Middle frontal gyrus (tissue), 1 donor: ENCODE measurements at regions not wholly inside any gene's neighbourhood (a gene's known extent, or its start where the extent isn't known, plus 50 kb on each side); places are given as distances from the start of the nearest gene placed in this dataset.
"Not testable (repeated sequence)": the region's sequence is repeated elsewhere in the genome, so short reads cannot be mapped to it uniquely, and the experiment has no call there.

Experiments
- DNase-seq: peaks from one replicate; pipeline ENCODE4 v3.0.0-alpha.2; 2015; ENCODE audit warnings: low spot score; ENCODE audit errors: extremely low spot score

DNA sequence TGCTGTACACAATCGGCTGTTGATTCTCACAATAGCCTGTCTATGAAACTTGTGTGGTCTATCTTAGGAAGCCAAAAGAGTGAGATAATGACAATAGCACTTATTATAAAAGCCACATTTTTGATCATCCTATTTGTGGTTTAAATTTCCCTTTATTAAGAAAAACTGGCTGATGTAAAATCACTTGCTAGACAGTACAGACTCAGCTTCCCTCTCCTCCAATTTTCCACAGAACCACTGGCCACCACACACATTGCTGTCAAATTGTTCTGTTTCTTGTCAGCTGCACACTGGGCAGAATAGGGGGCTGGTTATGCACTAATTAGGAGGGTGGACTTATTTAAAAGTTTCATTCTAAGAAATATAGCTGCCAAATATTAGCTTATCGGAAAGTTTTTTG is 425.9 kb downstream of the EPHA3 start:
- no peak for DNase-seq

DNA sequence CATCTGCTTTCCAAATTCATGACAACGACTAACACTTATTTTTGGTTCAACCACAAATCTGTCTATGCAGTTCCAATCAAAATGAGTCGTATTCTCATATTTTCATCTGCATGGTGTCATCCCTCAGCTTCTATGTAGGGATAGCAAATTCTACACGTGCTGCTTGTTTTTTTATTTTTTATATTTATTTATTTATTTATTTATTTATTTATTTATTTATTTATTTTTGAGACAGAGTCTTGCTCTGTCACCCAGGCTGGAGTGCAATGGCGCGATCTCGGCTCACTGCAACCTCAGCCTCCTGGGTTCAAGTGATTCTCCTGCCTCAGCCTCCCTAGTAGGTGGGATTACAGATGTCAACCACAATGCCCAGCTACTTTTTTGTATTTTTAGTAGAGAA is 447.2 kb downstream of the EPHA3 start:
- DNase-seq, result not testable (repeated sequence)

DNA sequence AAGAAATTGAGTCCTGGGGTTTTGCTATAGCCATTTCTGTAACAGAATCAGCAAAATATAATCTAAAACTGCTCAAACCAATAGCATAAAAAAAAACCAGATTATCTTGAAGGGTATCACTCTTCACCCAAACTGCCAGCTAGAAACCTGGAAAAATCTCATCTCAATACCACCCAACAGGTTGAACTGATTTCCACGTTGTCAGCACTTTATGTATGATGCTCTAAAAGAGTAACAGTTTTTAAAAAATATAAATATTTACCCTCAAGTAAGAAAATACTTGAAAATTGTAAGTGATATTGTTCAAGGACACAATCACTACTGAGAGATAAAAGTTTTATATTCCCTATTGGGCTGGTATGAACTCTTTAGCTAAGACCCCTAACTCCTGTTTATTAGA is 451.3 kb downstream of the EPHA3 start:
- no peak for DNase-seq

DNA sequence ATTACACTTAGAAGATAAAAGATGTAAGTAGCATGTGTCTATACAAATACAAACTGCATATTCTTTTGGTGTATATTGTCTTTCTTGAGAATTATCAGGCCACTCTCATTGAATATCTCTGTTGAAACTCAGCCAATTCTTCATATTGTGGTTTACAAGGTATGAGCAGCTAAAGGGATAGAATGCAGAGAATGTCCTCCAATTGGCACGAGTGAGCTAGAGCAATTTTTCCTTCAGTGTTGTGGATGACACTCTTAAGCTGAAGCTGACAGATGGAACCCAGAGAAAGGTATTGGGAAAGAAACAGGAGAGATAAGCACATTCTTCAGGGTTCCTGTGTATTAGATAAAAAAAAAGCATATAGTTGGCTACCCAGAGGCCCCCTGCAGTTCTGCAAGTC is 453.1 kb downstream of the EPHA3 start:
- no peak for DNase-seq

DNA sequence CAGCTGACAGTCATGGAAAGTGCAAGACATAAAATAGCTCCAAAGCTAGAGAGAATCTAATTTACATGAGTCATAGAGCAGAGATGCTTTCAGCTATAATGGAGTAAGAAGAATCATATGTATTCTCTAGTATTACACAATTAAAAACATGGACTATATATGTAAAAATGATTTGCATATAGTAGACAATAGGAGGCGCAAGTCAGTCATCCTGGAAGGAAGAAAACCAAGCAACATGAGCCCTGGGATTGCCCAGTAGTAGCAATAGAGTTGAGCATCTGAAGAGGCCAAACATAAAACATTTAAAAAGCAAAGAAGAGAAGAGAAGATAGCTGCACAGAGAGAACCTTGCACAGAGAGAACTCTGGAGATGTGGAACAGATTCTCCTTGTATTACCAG is 455.0 kb downstream of the EPHA3 start:
- no peak for DNase-seq

DNA sequence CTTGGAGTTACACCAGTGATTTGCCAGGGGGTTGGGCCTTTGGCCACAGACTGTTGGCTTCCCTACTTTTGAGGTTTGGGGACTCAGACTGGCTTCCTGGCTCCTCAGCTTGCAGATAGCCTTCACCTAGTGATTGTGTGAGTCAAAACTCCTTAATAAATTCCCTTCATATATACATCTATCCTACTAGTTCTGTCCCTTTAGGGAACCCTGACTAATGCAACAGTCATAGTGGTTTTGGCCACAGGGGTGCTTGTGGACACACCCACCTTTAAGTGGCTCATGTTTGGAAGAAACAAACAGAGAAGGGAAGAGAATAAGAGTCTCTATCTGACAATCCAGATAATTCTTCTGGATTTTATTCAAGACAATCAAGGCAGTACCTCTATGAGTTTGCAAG is 457.7 kb downstream of the EPHA3 start:
- no peak for DNase-seq

DNA sequence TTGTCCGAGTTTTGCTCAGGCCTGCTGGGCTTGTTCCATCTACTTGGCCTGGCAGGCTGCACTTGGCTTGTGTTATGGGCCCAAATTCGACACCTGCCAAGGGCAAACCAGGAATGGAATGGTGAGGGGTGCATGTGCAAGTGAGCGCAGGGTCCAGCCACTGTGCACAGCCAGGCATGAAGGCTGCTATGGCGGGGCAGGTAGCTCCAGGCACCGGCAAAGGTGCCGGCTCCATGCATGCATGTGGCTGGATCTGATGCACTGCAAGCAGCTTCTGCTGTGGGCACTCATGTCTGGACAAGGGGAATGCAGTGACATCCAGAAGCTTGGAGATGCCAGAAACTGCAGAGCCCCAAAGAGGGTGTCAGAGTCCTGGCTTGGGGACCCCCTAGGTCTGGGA is 463.0 kb downstream of the EPHA3 start:
- DNase-seq, result no peak

DNA sequence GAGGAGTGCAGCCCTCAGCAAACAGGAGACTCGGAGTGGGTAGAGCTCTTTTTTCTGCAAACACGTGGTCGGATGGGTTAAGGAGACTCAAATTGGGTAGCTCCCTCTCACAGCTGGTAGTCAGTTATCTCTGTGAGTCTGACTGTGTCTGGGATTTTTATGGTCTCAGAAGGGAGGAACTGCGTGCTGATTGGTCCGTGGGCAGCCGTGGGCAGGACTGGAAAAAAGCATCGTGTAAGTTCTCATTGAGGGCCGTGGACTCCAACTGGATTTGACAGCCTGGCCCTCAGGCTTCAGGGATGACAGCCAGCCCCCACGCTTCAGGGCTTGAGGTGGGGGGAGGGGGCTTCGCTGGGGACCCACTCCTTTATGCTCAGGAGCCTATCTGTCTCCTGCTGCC is 463.9 kb downstream of the EPHA3 start:
- no peak for DNase-seq

DNA sequence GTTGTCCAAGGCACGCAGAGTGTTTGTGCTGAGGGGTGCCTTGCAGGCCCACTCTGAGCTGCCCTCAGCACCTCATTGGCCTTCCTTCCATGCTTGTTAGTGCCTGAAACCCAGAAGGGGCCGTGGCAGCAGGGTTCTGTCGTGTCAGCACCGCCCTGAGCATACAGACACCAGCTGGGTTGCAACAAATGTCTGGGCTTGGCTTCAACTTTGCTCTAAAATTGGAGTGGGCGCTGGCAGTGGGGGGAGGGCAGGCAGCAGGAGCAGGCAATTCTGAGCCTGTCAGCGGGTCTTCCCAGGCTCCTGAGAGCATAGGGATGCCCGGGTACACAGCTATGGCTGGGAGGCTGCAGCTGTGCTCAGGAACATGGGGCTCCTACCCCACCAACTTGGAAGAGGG is 464.3 kb downstream of the EPHA3 start:
- DNase-seq, result no peak

DNA sequence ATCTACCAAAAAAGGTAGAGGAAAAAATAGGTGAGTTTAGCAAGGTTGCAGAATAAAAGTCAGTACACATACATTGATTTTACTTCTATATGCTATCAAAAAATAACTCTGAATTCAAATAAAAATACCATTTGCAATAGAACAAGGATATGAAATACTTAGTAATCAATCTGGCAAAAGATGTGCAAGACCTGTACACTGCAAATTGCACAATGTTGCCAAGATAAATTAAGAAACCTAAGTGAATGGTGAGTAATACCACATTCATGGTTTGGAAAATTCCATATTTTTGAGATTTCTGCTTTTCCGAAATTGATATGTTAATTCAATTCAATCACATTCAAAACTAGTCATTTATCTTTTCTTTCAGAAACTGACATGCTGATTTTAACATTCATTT is 464.8 kb downstream of the EPHA3 start:
- no peak for DNase-seq

DNA sequence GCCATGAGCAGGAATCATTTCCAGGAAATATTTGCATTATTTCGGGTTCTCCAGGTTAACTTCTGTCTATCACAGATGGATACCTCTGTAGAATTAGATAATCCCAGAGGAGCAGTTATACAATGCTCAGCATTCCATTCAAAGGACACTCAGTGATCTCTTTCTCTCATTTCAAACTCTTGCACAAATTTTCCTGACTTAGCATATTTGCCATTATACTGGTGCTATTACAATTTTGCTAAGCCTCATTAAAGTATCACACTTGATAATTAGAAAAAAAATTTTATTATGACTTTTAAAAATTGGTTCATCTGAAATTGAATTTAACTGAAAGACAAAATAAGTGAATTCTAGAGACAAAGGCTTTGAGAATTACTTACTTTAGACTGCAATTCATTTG is 469.0 kb downstream of the EPHA3 start:
- DNase-seq, result no peak

DNA sequence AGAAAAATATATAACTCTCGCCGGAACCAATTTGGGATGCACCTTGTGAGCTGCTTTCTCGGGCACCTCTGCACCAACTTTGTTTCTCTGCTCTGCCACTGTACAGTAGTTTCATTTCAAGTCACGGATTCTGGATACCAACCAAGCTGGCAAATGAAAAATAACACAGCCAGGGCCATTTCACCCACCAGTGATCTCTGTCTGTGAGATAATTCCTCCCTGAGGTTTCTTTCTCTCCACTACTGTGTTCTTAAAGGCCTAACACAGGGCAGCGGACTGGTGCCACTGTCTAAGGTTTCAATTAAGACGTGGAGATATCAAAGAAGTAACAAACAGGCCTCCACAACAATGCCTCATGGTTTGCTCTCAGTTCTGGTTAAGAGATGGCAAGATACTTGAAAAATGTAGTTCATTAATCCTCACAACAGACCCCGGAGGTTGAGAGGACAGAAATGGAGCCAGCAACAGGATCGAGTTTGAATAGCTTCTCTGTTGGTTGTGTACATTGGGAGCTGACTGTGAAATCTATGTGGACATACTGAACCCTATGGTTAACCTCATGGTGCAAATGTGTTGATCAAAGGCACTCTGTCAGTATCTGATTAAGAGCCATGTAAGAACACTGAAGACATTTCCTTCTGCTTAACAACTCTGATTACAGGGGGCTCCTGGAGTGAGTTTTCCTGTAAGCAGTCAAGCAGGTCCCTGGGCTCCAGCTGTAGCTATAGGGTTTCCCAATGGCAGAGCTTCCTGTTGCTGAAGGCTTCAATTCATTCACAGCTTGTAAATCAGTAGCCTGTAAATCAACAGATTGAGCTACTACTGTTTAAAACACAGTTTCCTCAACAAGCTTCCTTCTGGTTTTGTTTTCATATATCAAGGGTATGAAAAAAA is 470.5 kb downstream of the EPHA3 start:
- DNase-seq, result no peak

DNA sequence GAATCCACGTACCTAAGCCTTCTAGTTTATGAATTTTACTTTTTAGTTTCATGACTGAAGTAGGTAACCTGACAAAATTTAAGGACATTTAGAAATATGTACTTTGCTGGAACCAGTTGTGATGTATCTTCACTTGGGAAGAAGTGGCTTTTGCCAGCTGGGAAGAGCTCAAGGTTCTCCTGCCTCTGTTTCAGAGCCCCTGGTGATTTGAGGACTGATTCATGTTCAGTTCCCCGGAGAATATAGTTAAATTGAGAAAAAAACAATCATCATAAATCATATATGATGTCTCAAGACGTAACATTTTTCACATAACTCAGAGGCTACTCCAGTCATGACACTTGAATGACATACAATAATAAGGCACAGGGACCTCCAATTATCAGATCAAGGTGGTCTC is 473.4 kb downstream of the EPHA3 start:
- no peak for DNase-seq

DNA sequence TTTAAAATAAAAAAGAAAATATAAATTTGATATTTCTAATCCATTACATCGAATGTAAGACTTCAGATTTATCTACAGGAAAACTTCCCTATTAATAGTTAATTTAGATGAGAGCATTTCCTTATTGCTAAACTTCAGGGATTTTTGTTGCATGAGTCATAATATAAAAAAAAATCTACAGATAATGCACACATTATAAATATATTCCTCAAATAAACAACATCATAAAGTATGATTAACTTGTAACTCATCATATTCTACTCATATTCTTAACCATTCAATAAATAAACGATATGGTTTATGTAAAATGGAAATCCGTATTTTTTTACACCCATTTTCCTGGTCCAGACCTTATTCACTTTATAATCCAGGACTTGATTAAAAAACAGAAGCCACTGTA is 477.0 kb downstream of the EPHA3 start:
- no peak for DNase-seq

DNA sequence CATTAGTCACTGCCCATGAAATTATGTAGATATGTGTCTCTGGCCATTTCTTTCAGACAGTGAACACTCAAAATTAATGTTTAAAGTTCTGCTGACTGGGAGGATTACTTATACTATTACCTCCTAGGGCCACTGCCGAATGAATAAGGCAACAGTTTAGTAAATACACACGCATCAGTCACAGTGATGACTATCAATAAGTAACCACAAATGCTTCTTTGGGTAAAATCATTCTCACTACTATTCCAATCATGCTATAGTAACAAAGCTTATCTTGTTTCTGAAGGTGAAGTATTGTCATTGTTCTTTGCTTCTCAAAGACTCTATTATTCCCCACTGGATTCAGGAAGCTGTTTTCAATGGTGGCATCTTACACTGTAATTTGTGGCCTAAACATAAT is 478.8 kb downstream of the EPHA3 start:
- DNase-seq, result no peak

DNA sequence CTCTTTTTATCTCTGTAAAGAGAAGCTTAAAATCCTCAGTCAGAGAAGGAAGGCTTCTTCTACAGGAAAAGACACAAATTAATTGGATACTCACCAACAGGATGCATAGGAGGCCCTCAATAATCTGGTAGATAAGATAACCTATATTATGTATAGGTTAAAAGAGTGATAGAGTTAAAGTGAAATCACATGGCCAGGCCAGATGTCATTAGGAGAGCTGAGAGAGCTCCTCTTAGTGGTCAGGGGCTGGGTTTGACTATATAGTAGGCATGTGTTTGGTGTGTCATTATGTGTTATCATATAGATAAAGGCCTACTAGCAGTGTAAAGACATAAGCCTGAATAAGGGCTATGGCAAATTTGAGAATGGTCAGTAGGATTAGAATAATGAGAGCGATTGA is 479.3 kb downstream of the EPHA3 start:
- DNase-seq, result no peak

DNA sequence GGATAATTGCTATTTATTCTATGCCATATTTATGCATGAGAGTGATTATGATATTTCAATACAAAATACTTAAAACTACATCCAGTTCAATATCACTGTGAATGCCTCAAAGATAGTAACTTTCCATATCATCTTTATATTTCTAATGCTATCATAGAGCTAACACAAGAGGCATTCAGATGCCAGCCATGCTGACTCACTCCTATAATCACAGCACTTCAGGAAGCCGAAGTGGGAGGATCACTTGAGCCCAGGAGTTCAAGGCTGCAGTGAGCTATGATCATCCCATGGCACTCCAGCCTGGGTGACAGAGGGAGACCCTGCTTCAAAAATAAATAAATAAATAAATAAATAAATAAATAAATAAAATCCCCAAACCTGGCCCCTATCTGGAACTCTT is 498.7 kb downstream of the EPHA3 start:
- no peak for DNase-seq

DNA sequence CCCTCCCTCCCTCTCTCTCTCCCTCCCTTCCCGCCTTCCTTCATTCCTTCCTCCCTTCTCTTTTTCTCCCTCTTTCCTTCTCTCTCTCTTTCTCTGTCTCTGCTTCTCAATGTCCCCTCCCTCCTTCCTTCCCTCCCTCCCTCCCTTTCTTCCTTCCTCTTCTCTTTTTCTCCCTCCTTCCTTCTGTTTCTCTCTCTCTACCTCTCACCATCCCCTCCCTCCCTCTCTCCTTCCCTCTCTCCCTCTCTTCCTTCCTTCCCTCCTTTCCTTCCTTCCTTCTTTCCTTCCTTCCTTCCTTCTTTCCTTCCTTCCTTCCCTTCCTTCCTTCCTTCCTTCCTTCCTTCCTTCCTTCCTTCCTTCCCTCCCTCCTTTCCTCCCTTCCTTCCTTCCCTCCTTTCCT is 504.6 kb downstream of the EPHA3 start:
- no peak for DNase-seq

DNA sequence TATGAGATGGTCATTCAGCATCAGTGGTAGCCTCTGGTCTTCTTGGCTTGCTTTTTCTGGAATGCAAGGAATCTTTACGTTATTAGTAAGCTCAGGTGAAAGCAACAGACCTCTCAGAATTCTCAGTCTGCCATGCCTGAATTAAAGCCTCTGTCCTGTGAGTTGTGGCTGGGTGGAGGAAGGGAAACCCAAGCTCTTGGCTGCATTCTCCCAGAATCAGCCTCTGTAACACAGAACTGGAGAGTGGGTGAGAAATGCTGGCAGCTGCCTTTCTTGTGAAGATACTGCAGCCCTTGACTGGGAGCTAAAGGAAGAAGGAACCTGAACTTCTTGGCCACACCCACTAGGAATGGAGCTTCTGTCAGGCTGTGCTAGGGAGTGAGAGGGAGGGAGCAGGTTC is 505.8 kb downstream of the EPHA3 start:
- no peak for DNase-seq

DNA sequence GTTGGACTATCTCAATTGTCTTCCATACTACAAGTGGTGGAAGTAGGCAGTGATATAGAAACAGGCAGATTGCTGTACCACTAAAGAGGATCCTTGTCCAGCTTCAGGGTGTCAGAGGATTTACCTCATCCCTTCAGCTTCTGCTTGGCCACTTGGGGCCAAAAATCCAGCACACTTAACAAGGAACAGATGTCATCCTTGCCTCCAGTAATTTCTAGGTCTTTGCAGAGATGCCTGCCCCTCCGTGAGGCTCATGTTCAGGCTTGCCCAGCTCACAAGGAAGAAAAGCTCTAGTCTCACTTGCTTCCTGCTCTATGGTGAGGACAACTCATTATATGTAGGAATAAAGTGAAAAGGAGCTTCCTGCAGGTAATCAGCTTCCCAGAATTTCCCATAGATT is 510.3 kb downstream of the EPHA3 start:
- no peak for DNase-seq

DNA sequence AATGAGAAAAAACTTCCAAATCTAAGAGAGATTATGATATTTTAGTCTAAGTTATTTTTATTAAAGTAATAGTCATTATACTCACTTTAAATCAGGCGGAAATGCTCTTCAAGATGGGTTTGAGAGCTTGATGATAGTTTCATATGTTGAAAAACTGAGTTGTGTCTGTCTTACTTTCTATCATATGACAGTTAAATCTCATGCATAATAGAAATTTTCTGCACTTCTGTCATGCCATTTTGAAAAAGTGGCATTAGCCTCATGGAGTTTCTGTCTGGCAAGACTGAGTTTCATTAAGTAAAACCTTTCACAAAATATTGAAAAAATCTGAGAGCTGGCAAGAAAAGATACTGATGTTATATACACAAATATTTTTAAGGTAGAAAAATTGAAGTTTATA is 511.8 kb downstream of the EPHA3 start:
- no peak for DNase-seq

DNA sequence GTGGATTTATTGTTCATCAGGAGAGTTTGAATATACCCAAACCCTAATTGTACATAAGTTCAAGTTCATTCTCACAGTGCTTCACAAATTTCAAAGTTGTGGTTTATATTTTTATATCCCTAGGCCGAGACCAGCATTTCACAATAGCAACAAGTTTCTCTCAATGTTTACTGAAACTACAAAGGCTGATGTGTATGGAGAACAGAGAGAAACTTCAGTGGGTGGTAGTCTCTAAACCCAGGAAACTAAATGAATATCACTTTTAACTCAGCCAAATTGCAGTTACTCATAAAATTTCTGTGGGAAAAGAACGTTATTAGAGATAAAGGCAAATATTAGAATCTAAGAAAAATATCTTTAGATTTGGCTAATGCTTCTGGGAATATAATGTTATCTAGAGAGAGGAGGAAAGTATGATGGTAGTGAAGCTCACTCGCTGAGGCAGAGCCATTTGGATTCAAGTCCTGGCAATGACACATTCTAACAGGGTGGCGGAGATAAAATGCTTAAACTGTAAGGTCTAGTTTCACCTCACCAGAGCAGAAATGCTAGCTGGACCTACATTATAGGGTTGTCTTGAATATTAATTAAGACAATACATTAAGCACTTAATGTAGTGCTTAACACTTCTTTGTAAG is 514.8 kb downstream of the EPHA3 start:
- no peak for DNase-seq

DNA sequence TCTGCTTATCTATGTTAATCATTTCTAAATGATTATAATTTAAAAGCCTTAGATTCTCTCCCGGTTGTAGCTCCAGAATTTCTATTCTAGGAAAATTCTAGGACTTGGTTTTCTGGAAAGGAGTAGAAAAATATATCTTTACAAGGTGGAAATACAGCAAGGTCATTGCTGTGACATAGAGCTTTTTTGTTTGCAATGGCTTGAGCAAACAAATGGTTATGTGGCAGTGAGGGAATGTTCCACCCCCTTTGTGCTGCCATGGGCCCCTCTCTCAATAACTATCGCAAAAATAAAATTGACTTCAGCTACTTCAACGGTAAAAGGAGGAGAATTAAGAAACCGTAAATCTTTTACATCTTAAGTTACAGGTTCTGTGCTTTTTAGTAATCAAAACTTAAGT is 517.1 kb downstream of the EPHA3 start:
- no peak for DNase-seq
